ENCODE measurements at regions not wholly inside any gene's neighbourhood (a gene's known extent, or its start where the extent isn't known, plus 50 kb on each side); places are given as distances from the start of the nearest gene placed in this dataset.

GRCh38 chr4:174100910-174101309, 182.6 kb downstream of the FBXO8 start:
- no peak for DNase-seq (ENCODE audit: low read depth)
- no peak overlapping the region for H3K4me3 ChIP-seq (ENCODE audit: control insufficient read depth, low read depth, low read length)
- no peak for TF ChIP-seq CTCF (conservative IDR thresholded peaks at IDR 0.05; ENCODE audit: control insufficient read depth, insufficient read depth, low read depth, low read length)

- H3K4me3 ChIP-seq (ENCODE audit: control insufficient read depth, low read depth, low read length) = no peak overlapping the region
- TF ChIP-seq CTCF (conservative IDR thresholded peaks at IDR 0.05; ENCODE audit: control insufficient read depth, insufficient read depth, low read depth, low read length) = no peak
- no peak for DNase-seq (ENCODE audit: low read depth)
Observed at GRCh38 chr4:174099712-174100111, 183.8 kb downstream of the FBXO8 start.

GRCh38 chr4:174096999-174097398, 186.5 kb downstream of the FBXO8 start:
- TF ChIP-seq CTCF (conservative IDR thresholded peaks at IDR 0.05; ENCODE audit: control insufficient read depth, insufficient read depth, low read depth, low read length) = no peak
- no peak for DNase-seq (ENCODE audit: low read depth)
- H3K4me3 ChIP-seq (ENCODE audit: control insufficient read depth, low read depth, low read length) = no peak overlapping the region

GRCh38 chr4:174096456-174096855, 187.0 kb downstream of the FBXO8 start:
- TF ChIP-seq CTCF (conservative IDR thresholded peaks at IDR 0.05; ENCODE audit: control insufficient read depth, insufficient read depth, low read depth, low read length) = no peak
- DNase-seq (ENCODE audit: low read depth) = no peak
- no peak overlapping the region for H3K4me3 ChIP-seq (ENCODE audit: control insufficient read depth, low read depth, low read length)

- no peak for DNase-seq (ENCODE audit: low read depth)
Observed at GRCh38 chr4:174091130-174091529, 192.3 kb downstream of the FBXO8 start.

GRCh38 chr4:174089711-174090110, 193.8 kb downstream of the FBXO8 start:
- no peak for DNase-seq (ENCODE audit: low read depth)
- no peak overlapping the region for H3K4me3 ChIP-seq (ENCODE audit: control insufficient read depth, low read depth, low read length)
- TF ChIP-seq CTCF (conservative IDR thresholded peaks at IDR 0.05; ENCODE audit: control insufficient read depth, insufficient read depth, low read depth, low read length) = no peak

More at GRCh38 chr4:174091130-174091529, 192.3 kb downstream of the FBXO8 start:
- H3K4me3 ChIP-seq (ENCODE audit: control insufficient read depth, low read depth, low read length) = no peak overlapping the region
- TF ChIP-seq CTCF (conservative IDR thresholded peaks at IDR 0.05; ENCODE audit: control insufficient read depth, insufficient read depth, low read depth, low read length) = no peak

GRCh38 chr4:174088795-174089194, 194.7 kb downstream of the FBXO8 start:
- H3K4me3 ChIP-seq (ENCODE audit: control insufficient read depth, low read depth, low read length) = no peak overlapping the region
- no peak for DNase-seq (ENCODE audit: low read depth)
- TF ChIP-seq CTCF (conservative IDR thresholded peaks at IDR 0.05; ENCODE audit: control insufficient read depth, insufficient read depth, low read depth, low read length) = no peak
